GM23338 (cell line): ENCODE measurements at regions not wholly inside any gene's neighbourhood (a gene's known extent, or its start where the extent isn't known, plus 50 kb on each side); places are given as distances from the start of the nearest gene placed in this dataset.
"Not testable (repeated sequence)": the region's sequence is repeated elsewhere in the genome, so short reads cannot be mapped to it uniquely, and the experiment has no call there.

Experiments
- ATAC-seq: fragments of 200-7000 bp; cut with Tn5 transposase; 3 replicates; pipeline ENCODE4 v1.9.1; 2020
- DNase-seq: peaks from one replicate; pipeline ENCODE4 v3.0.0-alpha.2; 2015; ENCODE audit warnings: low spot score
- H2AFZ ChIP-seq: fragments of 200-600 bp; sonication (generic); 2 replicates; pipeline ENCODE4 v1.8.0; 2016; ENCODE audit warnings: antibody characterized with exemption, mild to moderate bottlenecking, moderate library complexity
- H3F3A ChIP-seq: fragments of 200-600 bp; sonication (generic); replicated peaks from 2 replicates; pipeline ENCODE4 v1.8.0; 2017; ENCODE audit warnings: antibody characterized with exemption, mixed run types, low read depth
- H3K27ac ChIP-seq: fragments of 200-600 bp; sonication (generic); 2 replicates; pipeline ENCODE4 v1.6.1; 2016; ENCODE audit warnings: low read depth
- H3K27me3 ChIP-seq: fragments of 200-600 bp; sonication (generic); 2 replicates; pipeline ENCODE4 v1.8.0; 2016; ENCODE audit warnings: mild to moderate bottlenecking, mixed run types, moderate library complexity; ENCODE audit not compliant: insufficient read depth
- H3K36me3 ChIP-seq: fragments of 200-600 bp; sonication (generic); 2 replicates; pipeline ENCODE4 v1.8.0; 2016; ENCODE audit warnings: mild to moderate bottlenecking; ENCODE audit not compliant: insufficient read depth
- H3K4me1 ChIP-seq: fragments of 200-600 bp; sonication (generic); 2 replicates; pipeline ENCODE4 v1.8.0; 2016; ENCODE audit warnings: mild to moderate bottlenecking, moderate library complexity; ENCODE audit not compliant: insufficient read depth
- H3K4me2 ChIP-seq: fragments of 200-600 bp; sonication (generic); 2 replicates; pipeline ENCODE4 v1.7.1; 2017; ENCODE audit warnings: mixed run types
- H3K4me3 ChIP-seq: fragments of 200-600 bp; sonication (generic); 2 replicates; pipeline ENCODE4 v1.6.1; 2016; ENCODE audit warnings: mixed run types
- H3K79me2 ChIP-seq: fragments of 200-600 bp; sonication (generic); replicated peaks from 2 replicates; pipeline ENCODE4 v1.8.0; 2017; ENCODE audit warnings: mild to moderate bottlenecking; ENCODE audit not compliant: insufficient read depth
- H3K9me2 ChIP-seq: fragments of 200-600 bp; sonication (generic); 2 replicates; pipeline ENCODE4 v1.8.0; 2017; ENCODE audit not compliant: insufficient read depth
- H4K20me1 ChIP-seq: fragments of 200-600 bp; sonication (generic); replicated peaks from 2 replicates; pipeline ENCODE4 v1.8.0; 2017; ENCODE audit warnings: mild to moderate bottlenecking; ENCODE audit not compliant: insufficient read depth
- H3K27ac Mint-ChIP-seq: 2 replicates; pipeline ENCODE4 v1.8.0; 2020; ENCODE audit warnings: inconsistent platforms, mild to moderate bottlenecking, moderate library complexity, mixed read lengths
- H3K27me3 Mint-ChIP-seq: 3 replicates; pipeline ENCODE4 v1.8.0; 2022; ENCODE audit warnings: low read depth, mild to moderate bottlenecking, moderate library complexity, mixed read lengths, inconsistent platforms; ENCODE audit not compliant: insufficient read depth, poor library complexity
- H3K36me3 Mint-ChIP-seq: 3 replicates; pipeline ENCODE4 v1.8.0; 2021; ENCODE audit warnings: low read depth, mild to moderate bottlenecking, inconsistent platforms, moderate library complexity, mixed read lengths
- H3K4me1 Mint-ChIP-seq: 3 replicates; pipeline ENCODE4 v1.8.0; 2020; ENCODE audit warnings: mild to moderate bottlenecking, inconsistent platforms, mixed read lengths
- H3K4me3 Mint-ChIP-seq: 3 replicates; pipeline ENCODE4 v1.8.0; 2021; ENCODE audit warnings: moderate library complexity, mild to moderate bottlenecking, inconsistent platforms, mixed read lengths
- H3K9me3 Mint-ChIP-seq: 3 replicates; pipeline ENCODE4 v1.8.0; 2020; ENCODE audit warnings: moderate library complexity, mild to moderate bottlenecking, inconsistent platforms, mixed read lengths

DNA sequence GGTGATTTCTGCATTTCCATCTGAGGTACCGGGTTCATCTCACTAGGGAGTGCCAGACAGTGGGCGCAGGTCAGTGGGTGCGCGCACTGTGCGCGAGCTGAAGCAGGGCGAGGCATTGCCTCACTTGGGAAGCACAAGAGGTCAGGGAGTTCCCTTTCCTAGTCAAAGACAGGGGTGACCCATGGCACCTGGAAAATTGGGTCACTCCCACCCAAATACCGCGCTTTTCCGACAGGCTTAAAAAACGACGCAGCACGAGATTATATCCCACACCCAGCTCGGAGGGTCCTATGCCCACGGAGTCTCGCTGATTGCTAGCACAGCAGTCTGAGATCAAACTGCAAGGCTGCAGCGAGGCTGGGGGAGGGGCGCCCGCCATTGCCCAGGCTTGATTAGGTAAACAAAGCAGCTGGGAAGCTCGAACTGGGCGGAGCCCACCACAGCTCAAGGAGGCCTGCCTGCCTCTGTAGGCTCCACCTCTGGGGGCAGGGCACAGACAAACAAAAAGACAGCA, 90.6 kb downstream of the CMAS start:
- not testable (repeated sequence) for H3K36me3 ChIP-seq, H3K27ac ChIP-seq, H3K79me2 ChIP-seq, H3K4me3 Mint-ChIP-seq, DNase-seq, H3K4me1 Mint-ChIP-seq, H3K4me1 ChIP-seq, H3K4me3 ChIP-seq, H3K27me3 ChIP-seq, H2AFZ ChIP-seq, H3K36me3 Mint-ChIP-seq, ATAC-seq, H4K20me1 ChIP-seq, H3K27me3 Mint-ChIP-seq, H3K9me2 ChIP-seq, H3K9me3 Mint-ChIP-seq, H3K4me2 ChIP-seq, H3F3A ChIP-seq
- peak overlapping the region; percentile 84; the same call in 1 of the 2 replicates for H3K27ac Mint-ChIP-seq
